ENCODE measurements at regions not wholly inside any gene's neighbourhood (a gene's known extent, or its start where the extent isn't known, plus 50 kb on each side); places are given as distances from the start of the nearest gene placed in this dataset.

DNA sequence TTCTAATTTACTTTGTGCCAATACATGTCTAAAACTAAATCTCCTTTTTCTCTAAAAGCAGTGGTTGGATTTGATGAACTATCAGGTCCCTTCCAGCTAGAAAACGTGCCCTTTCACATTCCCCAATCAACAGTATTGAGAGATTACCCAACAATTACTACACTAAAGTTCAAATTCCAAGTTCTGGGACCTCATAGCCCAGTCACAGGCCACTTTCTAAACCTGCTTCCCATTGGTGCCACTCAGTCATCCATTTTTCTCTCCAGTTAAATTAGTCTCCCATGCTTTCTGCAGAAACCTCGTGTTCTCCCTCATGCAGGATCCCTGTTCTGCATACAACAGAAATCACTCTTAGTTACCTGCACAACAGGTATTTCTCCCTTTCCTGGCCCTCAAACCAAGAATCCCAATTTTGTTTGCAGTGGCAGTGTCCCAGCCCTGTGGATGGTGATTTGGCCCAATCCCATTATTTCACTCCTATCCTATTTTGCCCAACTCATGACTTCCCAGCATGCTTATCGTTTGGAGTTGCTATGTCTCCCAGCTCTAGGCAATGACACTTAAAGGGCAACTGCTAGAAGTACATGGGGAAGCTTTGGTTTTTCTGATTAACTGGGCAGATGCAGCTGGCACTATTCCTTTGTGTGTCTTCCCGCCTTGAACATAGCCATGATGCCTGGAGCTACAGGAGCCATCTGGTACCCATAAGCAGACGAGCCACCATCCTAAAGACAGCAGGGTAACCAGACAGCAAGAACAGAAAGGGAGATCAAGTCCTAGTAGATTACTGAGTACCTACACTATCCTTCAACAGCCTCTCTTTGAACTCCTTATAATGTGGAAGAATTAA, 224.2 kb downstream of the MINAR1 start:
- Mint-ChIP-seq H3K4me3 (no peak overlapping the region), H3K4me1 (no peaks in the 10 kb centered on the region), H3K9me3 (no peaks in the 10 kb centered on the region), H3K36me3 (no peaks in the 10 kb centered on the region), H3K27ac (no peak overlapping the region), H3K27me3 (peaks cover 44% of the 10 kb centered on the region)
- ATAC-seq = no peak

DNA sequence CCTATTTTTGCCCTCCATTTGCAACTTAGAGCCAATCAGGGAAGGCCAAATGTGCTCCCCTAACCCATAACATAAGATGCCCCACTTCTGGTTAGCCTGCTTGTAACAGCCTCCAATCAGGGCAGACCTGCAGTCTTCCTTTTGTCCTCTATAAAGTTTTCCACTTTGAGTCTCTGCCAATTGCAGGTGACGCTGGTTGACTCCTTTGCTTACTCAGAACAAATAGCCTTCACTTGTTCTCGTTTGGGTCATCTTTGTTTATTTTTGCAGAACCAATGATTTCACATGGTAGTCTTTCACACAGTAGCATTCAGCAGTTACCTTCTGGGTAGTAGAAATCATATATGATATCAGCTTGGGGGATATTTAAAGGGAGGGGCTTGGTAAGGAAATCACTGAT, 225.6 kb downstream of the MINAR1 start:
- H3K4me1 Mint-ChIP-seq = no peaks in the 10 kb centered on the region
- no peak overlapping the region for H3K27ac Mint-ChIP-seq
- H3K4me3 Mint-ChIP-seq = no peak overlapping the region
- no peaks in the 10 kb centered on the region for H3K9me3 Mint-ChIP-seq
- H3K36me3 Mint-ChIP-seq = no peaks in the 10 kb centered on the region
- ATAC-seq = no peak
- peaks cover 53% of the 10 kb centered on the region for H3K27me3 Mint-ChIP-seq

DNA sequence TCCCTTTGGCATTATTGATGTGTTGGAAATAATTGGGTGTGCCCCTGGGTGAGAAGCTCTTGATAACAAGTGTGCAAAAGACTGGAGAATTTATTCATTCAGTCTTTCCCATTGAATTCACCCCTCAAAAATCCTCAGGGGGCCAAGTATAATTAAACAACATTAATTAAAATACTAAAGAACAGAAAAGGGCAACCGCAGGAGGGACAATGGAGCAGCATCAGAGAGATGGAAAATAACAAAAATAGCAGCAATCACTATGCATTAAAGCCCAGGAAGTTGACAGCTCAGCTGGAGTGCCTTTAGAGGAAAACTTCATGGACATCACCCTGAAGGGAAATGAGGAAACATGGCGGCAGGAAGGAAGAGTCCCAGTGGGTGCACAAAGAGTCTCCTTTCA, 227.6 kb downstream of the MINAR1 start:
- no peak overlapping the region for H3K4me3 Mint-ChIP-seq
- peaks cover 4% of the 10 kb centered on the region for H3K9me3 Mint-ChIP-seq
- H3K4me1 Mint-ChIP-seq = no peaks in the 10 kb centered on the region
- peaks cover 54% of the 10 kb centered on the region for H3K27me3 Mint-ChIP-seq
- no peak overlapping the region for H3K27ac Mint-ChIP-seq
- no peak for ATAC-seq
- no peaks in the 10 kb centered on the region for H3K36me3 Mint-ChIP-seq

DNA sequence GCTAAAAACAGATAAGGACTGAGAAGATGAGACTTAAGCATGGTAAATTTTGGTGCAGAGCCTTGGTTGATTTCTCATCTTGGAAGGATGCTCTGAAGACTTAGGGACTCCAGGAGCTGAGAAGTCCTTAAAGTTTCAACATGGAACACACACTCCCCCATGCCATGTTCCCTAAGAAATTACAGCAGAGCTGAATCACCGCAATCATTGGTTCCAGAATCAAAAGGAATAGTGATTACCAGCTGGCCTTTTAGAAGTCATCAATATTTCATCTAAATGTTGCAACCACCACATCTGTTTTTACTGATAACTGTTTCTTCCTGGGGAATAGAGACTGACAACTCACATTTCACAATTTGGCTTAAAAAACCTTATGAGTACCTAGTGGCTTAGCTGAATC, 229.3 kb downstream of the MINAR1 start:
- Mint-ChIP-seq H3K4me3 (no peak overlapping the region), H3K27me3 (peaks cover 38% of the 10 kb centered on the region), H3K9me3 (peaks cover 4% of the 10 kb centered on the region), H3K36me3 (no peaks in the 10 kb centered on the region), H3K4me1 (no peaks in the 10 kb centered on the region), H3K27ac (no peak overlapping the region)
- no peak for ATAC-seq

DNA sequence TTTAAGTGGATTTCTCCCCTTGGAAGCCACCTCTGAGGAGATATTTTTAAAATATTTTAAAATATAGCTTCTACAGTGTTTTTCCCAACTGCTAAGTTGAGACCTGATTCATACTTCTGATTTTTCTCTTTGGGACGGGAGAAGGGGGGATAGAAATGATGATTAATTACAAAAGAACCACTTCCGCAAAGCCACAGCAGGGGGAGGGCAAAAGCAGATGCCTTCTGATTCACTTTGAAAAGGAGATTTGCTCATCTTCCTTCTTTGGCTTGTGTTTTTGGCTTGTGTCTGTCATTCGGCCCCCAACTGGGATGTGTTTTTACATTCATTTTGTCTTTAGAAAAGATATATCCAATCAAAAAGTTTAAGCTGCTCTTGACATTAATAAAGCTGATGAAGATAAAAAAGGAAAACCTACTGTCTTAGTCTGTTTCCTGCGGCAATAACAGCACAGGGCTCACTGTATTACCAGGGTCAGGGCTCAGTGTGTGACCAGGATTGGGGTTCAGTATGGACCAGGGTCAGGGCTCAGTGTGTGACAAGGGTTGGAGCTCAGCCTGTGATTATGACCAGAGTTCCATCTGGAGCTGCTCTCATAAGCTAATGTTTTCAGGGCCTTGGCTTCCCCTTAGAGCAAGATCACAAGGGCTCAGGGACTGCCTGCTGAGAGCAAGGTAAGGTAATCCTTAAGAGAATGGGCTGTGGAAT, 223.2 kb downstream of the MTHFS start:
- Mint-ChIP-seq H3K27ac (no peak overlapping the region), H3K36me3 (no peaks in the 10 kb centered on the region), H3K9me3 (no peaks in the 10 kb centered on the region), H3K27me3 (no peaks in the 10 kb centered on the region), H3K4me3 (no peak overlapping the region), H3K4me1 (no peaks in the 10 kb centered on the region)
- peak; percentile 85 for ATAC-seq

DNA sequence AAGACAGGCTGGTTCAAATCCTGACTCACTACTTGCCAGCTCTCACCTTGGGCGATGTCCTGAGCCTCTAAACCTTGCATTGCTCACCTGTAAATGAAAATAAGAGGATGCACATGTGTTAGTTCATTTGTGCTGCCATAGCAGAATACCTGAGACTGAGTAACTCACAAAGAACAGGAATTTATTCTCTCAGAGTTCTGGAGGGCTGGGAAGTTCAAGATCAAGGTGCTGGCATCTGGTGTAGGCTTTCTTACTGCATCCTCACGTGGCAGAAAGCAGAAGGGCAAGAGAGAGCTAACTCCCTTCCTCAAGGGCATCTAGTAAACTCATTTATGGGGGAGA, 222.7 kb downstream of the MTHFS start:
- H3K36me3 Mint-ChIP-seq = no peaks in the 10 kb centered on the region
- H3K9me3 Mint-ChIP-seq = no peaks in the 10 kb centered on the region
- no peak overlapping the region for H3K27ac Mint-ChIP-seq
- no peaks in the 10 kb centered on the region for H3K4me1 Mint-ChIP-seq
- ATAC-seq = no peak
- no peak overlapping the region for H3K4me3 Mint-ChIP-seq
- no peaks in the 10 kb centered on the region for H3K27me3 Mint-ChIP-seq

DNA sequence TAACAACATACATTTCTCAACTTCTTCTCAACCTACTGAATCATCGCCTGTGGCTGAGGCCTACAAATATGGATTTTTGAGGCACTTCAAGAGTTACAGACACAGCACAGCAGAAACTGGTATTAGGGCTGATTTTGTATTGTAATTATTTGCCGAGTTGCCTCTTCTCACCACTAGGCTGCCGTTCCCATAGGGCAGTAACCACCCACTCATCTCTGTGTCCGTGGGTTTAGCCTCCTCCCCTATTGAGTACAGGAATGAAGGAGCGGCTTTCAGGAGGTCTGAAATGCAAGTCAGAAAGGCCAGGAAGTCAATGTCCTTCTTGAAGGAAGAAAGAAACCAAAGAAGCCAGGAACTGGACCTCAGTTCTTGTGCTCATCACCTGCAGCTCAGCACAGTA, 220.8 kb downstream of the MTHFS start:
- H3K27me3 Mint-ChIP-seq = peaks cover 10% of the 10 kb centered on the region
- no peak overlapping the region for H3K27ac Mint-ChIP-seq
- no peak for ATAC-seq
- H3K36me3 Mint-ChIP-seq = no peaks in the 10 kb centered on the region
- no peak overlapping the region for H3K4me3 Mint-ChIP-seq
- H3K4me1 Mint-ChIP-seq = peaks cover 5% of the 10 kb centered on the region
- H3K9me3 Mint-ChIP-seq = no peaks in the 10 kb centered on the region

DNA sequence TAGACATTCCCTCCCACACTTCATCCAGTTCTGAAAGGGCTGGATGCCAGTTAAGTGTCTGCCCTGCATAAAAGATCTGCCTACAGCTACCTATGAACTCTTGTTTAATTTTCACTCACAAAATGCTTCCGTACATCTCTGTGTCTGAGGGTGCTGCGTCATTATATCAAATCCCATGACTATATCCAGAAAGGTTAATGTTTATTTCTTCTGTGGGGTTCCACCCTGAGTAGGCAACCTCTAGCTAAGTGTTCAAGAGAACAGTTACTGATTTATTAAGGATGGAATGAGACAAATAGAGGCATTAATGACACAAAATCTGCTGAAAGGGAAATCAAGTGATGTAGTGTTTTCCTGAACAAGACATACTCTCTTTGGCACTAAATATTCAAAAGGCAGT, 220.2 kb downstream of the MTHFS start:
- peaks cover 13% of the 10 kb centered on the region for H3K27me3 Mint-ChIP-seq
- peaks cover 6% of the 10 kb centered on the region for H3K4me1 Mint-ChIP-seq
- no peak for ATAC-seq
- no peak overlapping the region for H3K27ac Mint-ChIP-seq
- H3K36me3 Mint-ChIP-seq = no peaks in the 10 kb centered on the region
- H3K9me3 Mint-ChIP-seq = no peaks in the 10 kb centered on the region
- no peak overlapping the region for H3K4me3 Mint-ChIP-seq

DNA sequence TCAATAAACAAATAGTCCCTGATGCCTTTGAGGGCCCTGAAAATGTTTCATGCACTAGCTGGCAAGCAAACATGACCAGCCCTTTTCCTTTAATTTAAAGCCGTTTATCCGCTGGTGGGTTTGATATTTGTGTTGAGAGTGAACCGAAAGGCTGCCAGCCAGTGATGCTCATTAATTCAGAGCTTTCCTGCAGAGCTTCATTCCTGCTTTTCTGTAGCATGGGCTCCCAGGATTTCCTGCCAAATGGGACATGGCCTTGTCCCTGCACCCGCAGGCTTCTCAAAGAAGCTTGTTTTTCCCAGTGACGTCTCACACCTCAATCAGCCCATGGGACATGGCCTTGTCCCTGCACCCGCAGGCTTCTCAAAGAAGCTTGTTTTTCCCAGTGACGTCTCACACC, 219.6 kb downstream of the MTHFS start:
- ATAC-seq = no peak
- no peaks in the 10 kb centered on the region for H3K9me3 Mint-ChIP-seq
- peaks cover 6% of the 10 kb centered on the region for H3K4me1 Mint-ChIP-seq
- H3K27me3 Mint-ChIP-seq = peaks cover 20% of the 10 kb centered on the region
- H3K36me3 Mint-ChIP-seq = no peaks in the 10 kb centered on the region
- no peak overlapping the region for H3K27ac Mint-ChIP-seq
- H3K4me3 Mint-ChIP-seq = no peak overlapping the region

DNA sequence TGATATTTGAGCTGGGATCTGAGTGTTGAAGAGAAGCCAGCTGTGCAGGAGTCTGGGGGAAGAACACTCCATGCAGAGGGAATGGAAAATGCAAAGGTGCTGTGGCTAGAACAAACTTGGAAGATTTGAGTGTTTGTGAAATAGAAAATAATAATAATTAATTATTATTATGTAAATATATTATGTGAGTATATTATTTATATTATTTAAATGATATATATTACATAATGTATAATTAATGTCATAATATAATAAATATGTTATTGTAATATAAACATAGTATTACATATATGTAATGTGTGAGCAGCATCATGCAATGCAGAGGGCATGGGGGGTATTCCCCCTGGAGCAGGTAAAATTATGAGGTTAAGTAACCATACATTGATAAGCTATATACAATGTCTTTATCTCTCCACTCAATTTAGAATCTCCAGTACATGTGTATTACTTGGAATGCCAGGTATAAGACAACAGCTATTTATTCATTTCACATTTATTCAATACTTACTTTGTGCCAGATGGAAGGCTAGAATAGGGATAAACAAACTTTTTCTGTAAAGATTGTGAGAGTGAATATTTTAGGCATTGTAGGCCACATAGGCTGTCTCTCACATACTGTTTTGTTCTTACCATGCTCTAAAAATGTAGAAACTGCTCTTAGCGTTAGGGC, 218.6 kb downstream of the MTHFS start:
- no peak for ATAC-seq
- Mint-ChIP-seq H3K4me3 (no peak overlapping the region), H3K27me3 (peaks cover 25% of the 10 kb centered on the region), H3K36me3 (no peaks in the 10 kb centered on the region), H3K9me3 (no peaks in the 10 kb centered on the region), H3K27ac (no peak overlapping the region), H3K4me1 (peaks cover 6% of the 10 kb centered on the region)

DNA sequence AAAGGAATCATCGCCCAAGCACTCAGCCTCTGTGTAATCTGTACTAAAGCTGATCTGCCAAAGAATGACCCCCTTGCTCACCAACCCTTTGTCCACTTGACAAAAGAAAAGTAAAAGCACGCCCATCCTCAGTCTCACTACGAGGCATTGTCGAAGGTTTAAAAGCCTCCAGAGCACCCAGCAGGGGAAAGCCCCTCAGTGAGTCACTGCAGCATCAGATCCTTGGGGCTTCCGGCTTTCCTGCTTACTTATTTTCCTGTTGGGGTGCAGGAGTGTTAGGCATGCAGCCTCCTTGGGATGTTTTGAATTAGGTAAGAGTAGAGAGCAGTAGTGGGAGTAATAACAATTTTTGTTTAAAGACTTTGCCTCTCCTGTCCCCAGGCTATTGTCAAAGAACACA, 216.1 kb downstream of the MTHFS start:
- Mint-ChIP-seq H3K27me3 (peaks cover 25% of the 10 kb centered on the region), H3K4me3 (no peak overlapping the region), H3K9me3 (no peaks in the 10 kb centered on the region), H3K4me1 (peaks cover 6% of the 10 kb centered on the region), H3K27ac (no peak overlapping the region), H3K36me3 (no peaks in the 10 kb centered on the region)
- no peak for ATAC-seq

DNA sequence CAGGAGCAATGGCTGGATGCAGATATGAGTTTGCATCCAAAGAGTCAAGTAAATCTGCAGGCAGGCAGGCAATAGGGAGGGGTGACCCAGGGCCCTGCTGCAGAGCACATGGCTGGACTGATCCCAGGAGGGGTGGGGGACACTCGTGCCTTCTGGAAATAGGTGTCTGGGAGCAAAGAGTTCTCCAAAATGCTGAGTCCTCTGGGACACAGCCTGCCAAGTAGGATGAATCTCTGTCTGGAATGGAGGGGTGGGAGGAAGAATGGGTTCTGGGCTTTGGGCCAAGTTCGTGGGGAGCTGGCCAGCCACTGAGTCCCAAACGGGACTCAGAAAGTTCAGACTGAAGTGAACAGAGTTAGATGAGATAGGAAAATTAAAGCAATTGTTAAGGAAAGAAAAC, 214.5 kb downstream of the MTHFS start:
- no peak overlapping the region for H3K27ac Mint-ChIP-seq
- peaks cover 6% of the 10 kb centered on the region for H3K4me1 Mint-ChIP-seq
- no peak overlapping the region for H3K4me3 Mint-ChIP-seq
- no peaks in the 10 kb centered on the region for H3K9me3 Mint-ChIP-seq
- no peaks in the 10 kb centered on the region for H3K36me3 Mint-ChIP-seq
- ATAC-seq = no peak
- peaks cover 25% of the 10 kb centered on the region for H3K27me3 Mint-ChIP-seq

DNA sequence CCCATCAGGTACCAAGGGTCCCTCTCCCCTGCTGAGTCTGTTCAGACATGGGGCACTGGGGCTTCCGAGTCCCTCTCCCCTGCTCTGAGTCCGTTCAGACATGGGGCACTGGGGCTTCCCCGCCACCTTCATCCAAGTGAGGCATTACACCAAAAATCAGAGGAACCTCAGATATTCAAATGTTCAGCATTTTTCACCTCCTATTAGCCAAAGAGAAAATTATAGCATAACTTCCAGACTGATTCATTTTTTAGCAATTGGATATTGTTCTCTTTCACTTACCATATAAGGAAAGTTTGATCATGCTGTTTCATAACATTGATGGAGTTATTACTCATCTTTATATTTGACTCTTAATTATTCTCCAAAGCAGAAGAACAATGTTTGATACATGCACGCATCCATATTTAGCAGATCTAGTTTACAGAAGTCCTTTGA, 213.9 kb downstream of the MTHFS start:
- peaks cover 6% of the 10 kb centered on the region for H3K4me1 Mint-ChIP-seq
- no peak overlapping the region for H3K27ac Mint-ChIP-seq
- ATAC-seq = no peak
- no peaks in the 10 kb centered on the region for H3K36me3 Mint-ChIP-seq
- no peaks in the 10 kb centered on the region for H3K9me3 Mint-ChIP-seq
- peaks cover 25% of the 10 kb centered on the region for H3K27me3 Mint-ChIP-seq
- no peak overlapping the region for H3K4me3 Mint-ChIP-seq

DNA sequence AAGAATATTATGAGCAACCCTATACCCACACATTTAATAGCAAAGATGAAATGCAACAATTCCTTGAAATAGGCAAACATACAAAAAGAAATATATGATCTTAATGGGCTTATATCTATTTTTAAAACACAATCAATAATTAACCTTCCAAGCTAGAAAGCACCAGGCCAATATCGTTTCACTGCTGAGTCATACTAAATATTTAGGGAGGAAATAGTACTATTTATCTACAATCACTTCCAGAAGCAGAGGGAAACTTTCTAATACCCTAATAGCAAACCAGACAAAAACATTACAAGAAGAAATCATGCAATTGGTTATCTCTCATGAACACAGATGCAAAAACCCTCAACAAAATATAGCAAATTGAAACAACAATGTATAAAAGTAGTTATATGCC, 207.8 kb downstream of the MTHFS start:
- Mint-ChIP-seq H3K27me3 (no peaks in the 10 kb centered on the region), H3K9me3 (no peaks in the 10 kb centered on the region), H3K36me3 (no peaks in the 10 kb centered on the region), H3K4me3 (no peak overlapping the region), H3K4me1 (no peaks in the 10 kb centered on the region), H3K27ac (no peak overlapping the region)
- ATAC-seq = no peak

DNA sequence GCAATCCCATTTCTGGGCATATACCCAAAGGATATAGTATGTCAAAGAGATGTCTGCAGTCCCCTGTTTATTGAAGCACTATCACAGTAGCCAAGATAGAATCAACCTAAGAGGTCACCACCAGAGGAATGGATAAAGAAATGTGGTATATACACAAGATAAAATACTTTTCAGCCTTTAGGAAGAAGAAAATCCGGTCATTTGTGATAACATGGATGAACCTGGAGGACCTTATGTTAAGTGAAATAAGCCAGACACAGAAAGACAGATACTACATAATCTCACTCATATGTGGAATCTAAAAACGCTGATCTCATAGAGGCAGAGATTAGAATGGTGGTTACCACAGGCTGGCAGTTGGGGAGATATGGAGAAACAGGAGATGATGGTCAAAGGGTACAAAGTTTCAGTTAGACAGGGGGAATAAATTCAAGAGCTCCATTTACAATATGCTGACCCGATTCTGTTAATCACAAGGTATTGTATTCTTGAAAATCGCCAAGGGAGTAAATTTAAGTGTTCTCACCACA, 195.8 kb downstream of the MTHFS start:
- no peaks in the 10 kb centered on the region for H3K36me3 Mint-ChIP-seq
- H3K4me1 Mint-ChIP-seq = no peaks in the 10 kb centered on the region
- ATAC-seq = no peak
- no peaks in the 10 kb centered on the region for H3K9me3 Mint-ChIP-seq
- H3K27ac Mint-ChIP-seq = no peak overlapping the region
- no peak overlapping the region for H3K4me3 Mint-ChIP-seq
- no peaks in the 10 kb centered on the region for H3K27me3 Mint-ChIP-seq

All from stimulated activated memory B cell treated with anti-CD40 and anti-IgM and Interleukin-4, amounts not matched to agents 10 μg/mL and 1 μg/mL and 100 μg/mL, for 72 hours (primary cell).